RWPE2 (cell line): ENCODE measurements at regions not wholly inside any gene's neighbourhood (a gene's known extent, or its start where the extent isn't known, plus 50 kb on each side); places are given as distances from the start of the nearest gene placed in this dataset.
A peak's percentile ranks its signal among the peaks of the same experiment; 100 is the strongest.

Source experiments
- ATAC-seq: fragments of 200-7000 bp; cut with Tn5 transposase; 3 replicates; pipeline ENCODE4 v1.9.1; 2021; ENCODE audit warnings: low read depth
- DNase-seq: peaks from one replicate; pipeline ENCODE4 v3.0.0-alpha.2; 2020; ENCODE audit warnings: low spot score
- H3K27ac ChIP-seq: fragments of 450-650 bp; 2 replicates; pipeline ENCODE4 v1.5.1; 2017; ENCODE audit warnings: mild to moderate bottlenecking; ENCODE audit not compliant: poor library complexity, severe bottlenecking
- H3K27me3 ChIP-seq: fragments of 250-450 bp; sonication (Bioruptor Pico); 2 replicates; pipeline ENCODE4 v1.5.1; 2021; ENCODE audit warnings: mild to moderate bottlenecking, moderate library complexity; ENCODE audit not compliant: insufficient read depth, poor library complexity, severe bottlenecking
- H3K36me3 ChIP-seq: fragments of 250-450 bp; sonication (Bioruptor Pico); 2 replicates; pipeline ENCODE4 v1.5.1; 2020; ENCODE audit warnings: low read depth, mild to moderate bottlenecking, moderate library complexity
- H3K4me1 ChIP-seq: fragments of 250-450 bp; sonication (Bioruptor Pico); 2 replicates; pipeline ENCODE4 v1.5.1; 2021; ENCODE audit warnings: mild to moderate bottlenecking, moderate library complexity; ENCODE audit not compliant: insufficient read depth, poor library complexity, severe bottlenecking
- H3K4me3 ChIP-seq: fragments of 250-450 bp; sonication (Bioruptor Pico); 2 replicates; pipeline ENCODE4 v1.5.1; 2021; ENCODE audit warnings: mild to moderate bottlenecking, moderate library complexity; ENCODE audit not compliant: severe bottlenecking
- H3K9me3 ChIP-seq: fragments of 250-450 bp; sonication (Bioruptor Pico); 2 replicates; pipeline ENCODE4 v1.5.1; 2021; ENCODE audit warnings: mild to moderate bottlenecking, moderate library complexity; ENCODE audit not compliant: severe bottlenecking
- TF ChIP-seq, protein P1 (sequence below): fragments of 450-650 bp; IDR thresholded peaks from one replicate; pipeline ENCODE4 v1.5.1; 2017; ENCODE audit warnings: mild to moderate bottlenecking, moderate library complexity; ENCODE audit not compliant: poor library complexity, severe bottlenecking

GRCh38 chr13:85742355-85742754 is 56.9 kb downstream of the SLITRK6 start:
- ATAC-seq = no peak
- TF ChIP-seq, protein P1, sequence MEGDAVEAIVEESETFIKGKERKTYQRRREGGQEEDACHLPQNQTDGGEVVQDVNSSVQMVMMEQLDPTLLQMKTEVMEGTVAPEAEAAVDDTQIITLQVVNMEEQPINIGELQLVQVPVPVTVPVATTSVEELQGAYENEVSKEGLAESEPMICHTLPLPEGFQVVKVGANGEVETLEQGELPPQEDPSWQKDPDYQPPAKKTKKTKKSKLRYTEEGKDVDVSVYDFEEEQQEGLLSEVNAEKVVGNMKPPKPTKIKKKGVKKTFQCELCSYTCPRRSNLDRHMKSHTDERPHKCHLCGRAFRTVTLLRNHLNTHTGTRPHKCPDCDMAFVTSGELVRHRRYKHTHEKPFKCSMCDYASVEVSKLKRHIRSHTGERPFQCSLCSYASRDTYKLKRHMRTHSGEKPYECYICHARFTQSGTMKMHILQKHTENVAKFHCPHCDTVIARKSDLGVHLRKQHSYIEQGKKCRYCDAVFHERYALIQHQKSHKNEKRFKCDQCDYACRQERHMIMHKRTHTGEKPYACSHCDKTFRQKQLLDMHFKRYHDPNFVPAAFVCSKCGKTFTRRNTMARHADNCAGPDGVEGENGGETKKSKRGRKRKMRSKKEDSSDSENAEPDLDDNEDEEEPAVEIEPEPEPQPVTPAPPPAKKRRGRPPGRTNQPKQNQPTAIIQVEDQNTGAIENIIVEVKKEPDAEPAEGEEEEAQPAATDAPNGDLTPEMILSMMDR = no peak
- no peaks in the 10 kb centered on the region for H3K36me3 ChIP-seq
- H3K27me3 ChIP-seq = no peaks in the 10 kb centered on the region
- no peak overlapping the region for H3K27ac ChIP-seq
- H3K4me3 ChIP-seq = no peak overlapping the region
- no peak for DNase-seq
- peaks cover 13% of the 10 kb centered on the region for H3K4me1 ChIP-seq
- H3K9me3 ChIP-seq = no peaks in the 10 kb centered on the region

GRCh38 chr13:85741017-85741416 is 58.2 kb downstream of the SLITRK6 start:
- H3K9me3 ChIP-seq = no peaks in the 10 kb centered on the region
- TF ChIP-seq, protein P1 = no peak
- H3K4me1 ChIP-seq = peaks cover 13% of the 10 kb centered on the region
- H3K27ac ChIP-seq = no peak overlapping the region
- DNase-seq (no peak), ATAC-seq (no peak)
- no peaks in the 10 kb centered on the region for H3K27me3 ChIP-seq
- no peaks in the 10 kb centered on the region for H3K36me3 ChIP-seq
- no peak overlapping the region for H3K4me3 ChIP-seq

- Histone ChIP-seq H3K36me3 (no peaks in the 10 kb centered on the region), H3K4me3 (no peak overlapping the region), H3K27me3 (no peaks in the 10 kb centered on the region), H3K4me1 (peaks cover 13% of the 10 kb centered on the region), H3K27ac (peak overlapping the region; percentile 22), H3K9me3 (no peaks in the 10 kb centered on the region)
- peak; percentile 64; the same call in 1 of the 3 replicates for ATAC-seq
- no peak for DNase-seq
- TF ChIP-seq, protein P1 = no peak
Measured at GRCh38 chr13:85738696-85739320, 60.4 kb downstream of the SLITRK6 start.

DNA sequence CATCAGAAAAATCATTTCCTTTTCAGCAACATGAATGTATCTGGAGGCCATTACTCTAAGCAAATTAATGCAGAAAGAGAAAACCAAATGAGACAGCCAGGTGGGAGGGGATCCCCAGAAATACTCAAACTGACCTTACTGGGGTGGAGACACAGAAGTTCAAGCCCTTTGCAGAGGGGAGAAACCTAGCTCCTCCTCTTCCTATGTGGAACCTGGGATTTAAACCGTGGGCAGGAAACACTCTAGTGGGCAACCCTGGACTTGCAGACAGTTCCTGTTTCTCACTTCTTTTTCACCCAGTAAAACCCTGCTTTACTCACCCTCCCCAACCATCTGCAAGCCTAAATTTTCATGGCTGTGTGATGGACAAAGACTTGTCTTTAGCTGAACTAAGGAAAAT is 61.3 kb downstream of the SLITRK6 start:
- TF ChIP-seq, protein P1 = no peak
- Histone ChIP-seq H3K4me3 (no peak overlapping the region), H3K27me3 (no peaks in the 10 kb centered on the region), H3K27ac (no peak overlapping the region), H3K36me3 (no peaks in the 10 kb centered on the region), H3K4me1 (peaks cover 13% of the 10 kb centered on the region), H3K9me3 (no peaks in the 10 kb centered on the region)
- ATAC-seq = no peak
- DNase-seq = no peak

GRCh38 chr13:85729296-85729695 is 69.9 kb downstream of the SLITRK6 start:
- DNase-seq (no peak), ATAC-seq (peak; percentile 64; the same call in 2 of the 3 replicates)
- H3K9me3 ChIP-seq = no peaks in the 10 kb centered on the region
- peaks cover 17% of the 10 kb centered on the region for H3K4me1 ChIP-seq
- H3K4me3 ChIP-seq = no peak overlapping the region
- no peaks in the 10 kb centered on the region for H3K27me3 ChIP-seq
- TF ChIP-seq, protein P1 = no peak
- H3K27ac ChIP-seq = no peak overlapping the region
- no peaks in the 10 kb centered on the region for H3K36me3 ChIP-seq
